GDM1 (cell line): ENCODE measurements at regions not wholly inside any gene's neighbourhood (a gene's known extent, or its start where the extent isn't known, plus 50 kb on each side); places are given as distances from the start of the nearest gene placed in this dataset.
"Not testable (repeated sequence)": the region's sequence is repeated elsewhere in the genome, so short reads cannot be mapped to it uniquely, and the experiment has no call there.

Source experiments
- DNase-seq: peaks from one replicate; lab custom pipeline; 2025; lab: John Stamatoyannopoulos, UW

DNA sequence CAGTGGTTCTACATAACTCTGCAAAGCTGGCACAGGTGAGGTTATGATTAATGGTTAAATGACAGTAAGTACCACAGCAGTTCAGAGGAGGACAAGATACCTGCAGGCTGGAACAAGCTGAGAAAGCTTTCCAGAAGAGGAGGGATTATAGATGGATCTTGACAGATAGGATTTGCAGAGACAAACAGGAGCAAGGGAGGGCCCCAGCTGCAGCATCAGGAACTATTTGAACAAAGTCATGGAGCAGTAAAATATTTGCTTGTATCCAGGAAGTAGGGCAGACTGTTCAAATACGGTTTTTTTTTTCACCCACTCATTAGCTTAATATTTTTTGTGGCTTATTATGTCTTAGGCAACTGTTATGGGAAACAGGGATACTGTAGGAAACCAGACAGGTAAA is 144.4 kb upstream of the MAN1A1 start:
- no peak for DNase-seq

- not testable (repeated sequence) for DNase-seq
Measured at GRCh38 chr6:119491112-119491511, 141.6 kb upstream of the MAN1A1 start.

GRCh38 chr6:119490050-119490449 is 140.5 kb upstream of the MAN1A1 start:
- DNase-seq: not testable (repeated sequence)

DNA sequence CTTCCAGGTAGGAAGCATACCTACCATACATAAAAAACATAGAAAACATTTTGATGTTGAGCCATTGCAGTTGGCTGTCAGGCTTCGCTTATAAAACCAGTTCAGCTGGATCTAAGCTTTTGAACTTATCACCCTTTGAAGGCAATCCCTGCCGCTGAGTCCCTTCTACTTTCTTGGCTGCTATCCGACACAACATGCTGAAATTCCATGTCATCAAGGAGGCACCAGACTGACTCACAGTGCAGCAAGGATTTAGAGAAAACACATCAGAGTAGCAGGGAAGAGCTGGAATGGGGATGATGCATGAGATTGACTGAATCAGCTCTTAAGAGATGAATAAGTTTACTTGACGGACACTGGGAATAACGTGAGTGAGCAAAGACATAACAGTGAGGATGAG is 135.0 kb upstream of the MAN1A1 start:
- DNase-seq: no peak

- DNase-seq: no peak
Measured at GRCh38 chr6:119483908-119484307, 134.3 kb upstream of the MAN1A1 start.

GRCh38 chr6:119482850-119483285 is 133.3 kb upstream of the MAN1A1 start:
- DNase-seq: no peak

DNA sequence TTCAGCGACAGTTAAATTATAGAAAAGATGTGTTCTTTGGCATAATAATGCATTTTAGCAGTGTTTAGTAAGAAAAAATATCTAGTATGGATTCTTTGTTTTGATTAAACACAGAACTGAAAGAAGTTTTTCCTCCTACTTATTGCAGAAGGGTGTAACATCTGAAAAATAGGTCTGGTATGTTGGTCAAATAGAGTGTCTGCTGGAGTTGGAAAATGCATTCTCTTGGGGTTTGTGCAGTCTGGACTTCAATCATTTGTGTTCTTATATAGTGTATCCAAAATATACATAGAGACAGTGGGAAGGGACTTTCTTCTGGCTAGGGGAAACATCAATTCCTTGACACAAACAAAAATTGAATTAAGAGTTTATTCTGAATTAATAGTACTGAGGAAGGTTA is 132.4 kb upstream of the MAN1A1 start:
- DNase-seq: no peak

DNA sequence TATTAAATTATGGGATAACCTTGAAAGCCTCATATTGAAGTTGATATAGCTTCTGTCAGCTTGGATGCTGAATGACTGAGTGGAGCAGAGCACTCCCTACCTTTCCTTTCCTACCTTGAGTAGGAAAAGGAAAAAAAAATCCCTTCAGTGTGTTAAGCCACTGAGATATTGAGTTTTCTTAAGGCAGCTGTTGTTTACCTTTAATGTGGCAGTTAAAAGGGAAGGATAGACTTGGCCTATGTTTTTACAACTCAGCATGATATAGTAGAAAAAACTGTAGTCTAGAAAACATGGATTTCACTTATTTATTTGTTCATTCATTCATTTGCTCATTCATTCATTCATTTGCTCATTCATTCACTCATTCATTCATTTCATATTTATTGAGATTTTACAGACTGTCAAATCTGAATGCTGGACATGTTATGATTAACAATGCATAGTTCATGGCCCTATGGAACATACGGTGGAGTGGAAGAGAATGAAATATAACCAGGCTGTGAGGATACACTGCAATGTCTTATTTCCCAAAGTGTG is 131.5 kb upstream of the MAN1A1 start:
- no peak for DNase-seq

DNA sequence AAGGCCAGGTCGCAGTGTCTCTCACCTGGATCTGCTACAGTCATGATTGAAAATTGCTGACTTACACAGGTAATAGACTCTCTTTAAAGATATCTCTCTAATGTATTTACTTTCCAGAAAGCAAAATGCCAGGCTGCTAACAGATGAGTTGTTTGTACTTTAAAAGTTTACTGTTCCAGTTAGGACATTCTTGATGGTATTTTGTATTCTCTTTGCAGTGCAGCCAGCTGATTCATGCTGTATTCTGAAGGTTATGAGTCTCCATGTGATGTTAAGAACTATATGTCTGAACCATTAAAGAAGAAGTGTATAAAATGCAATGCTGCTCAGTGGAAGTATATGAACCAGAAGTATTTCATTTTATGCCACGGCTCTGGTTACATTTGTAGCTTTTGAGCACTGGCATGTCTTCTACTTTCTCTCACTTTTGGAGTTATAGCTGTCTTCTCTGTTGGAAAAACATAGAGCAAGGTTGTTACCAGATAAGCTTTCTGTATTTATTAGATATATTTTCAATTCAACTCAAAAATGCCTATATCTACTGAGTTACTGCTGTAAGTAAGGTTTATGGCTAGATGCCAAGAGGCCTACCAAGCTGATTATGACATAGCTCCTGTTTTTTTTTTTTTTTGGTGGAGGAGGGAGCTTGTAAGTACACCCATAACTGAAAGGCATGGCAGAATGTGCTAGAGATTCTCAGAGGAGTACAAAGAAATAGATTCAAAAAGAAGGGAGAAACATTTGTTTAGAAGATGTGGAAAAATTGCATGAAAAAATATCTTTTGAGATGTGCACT is 130.5 kb upstream of the MAN1A1 start:
- no peak for DNase-seq

GRCh38 chr6:119476554-119476953 is 127.0 kb upstream of the MAN1A1 start:
- no peak for DNase-seq

DNA sequence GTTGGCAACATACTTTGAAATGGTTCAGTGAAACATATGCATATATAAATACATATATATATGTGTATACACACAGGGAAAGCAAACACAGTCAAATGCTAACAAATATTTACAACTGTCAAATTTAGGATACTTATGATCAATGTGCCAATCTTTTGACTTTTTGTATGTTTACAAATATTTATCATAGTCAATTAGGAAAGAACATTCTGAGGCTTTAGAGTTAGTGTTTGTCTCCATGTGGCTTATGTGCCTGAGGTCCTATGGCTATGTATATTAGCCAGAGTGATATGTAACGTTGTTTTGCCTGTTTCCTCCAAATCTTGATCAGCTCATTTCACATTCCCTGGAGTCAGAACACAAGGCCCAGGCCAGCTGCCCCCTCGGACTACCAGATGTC is 126.5 kb upstream of the MAN1A1 start:
- no peak for DNase-seq

- no peak for DNase-seq
Measured at GRCh38 chr6:119470893-119471542, 121.5 kb upstream of the MAN1A1 start.

GRCh38 chr6:119467488-119468081 is 118.0 kb upstream of the MAN1A1 start:
- no peak for DNase-seq

GRCh38 chr6:119466226-119466625 is 116.7 kb upstream of the MAN1A1 start:
- no peak for DNase-seq

GRCh38 chr6:119463081-119463626 is 113.6 kb upstream of the MAN1A1 start:
- no peak for DNase-seq

DNA sequence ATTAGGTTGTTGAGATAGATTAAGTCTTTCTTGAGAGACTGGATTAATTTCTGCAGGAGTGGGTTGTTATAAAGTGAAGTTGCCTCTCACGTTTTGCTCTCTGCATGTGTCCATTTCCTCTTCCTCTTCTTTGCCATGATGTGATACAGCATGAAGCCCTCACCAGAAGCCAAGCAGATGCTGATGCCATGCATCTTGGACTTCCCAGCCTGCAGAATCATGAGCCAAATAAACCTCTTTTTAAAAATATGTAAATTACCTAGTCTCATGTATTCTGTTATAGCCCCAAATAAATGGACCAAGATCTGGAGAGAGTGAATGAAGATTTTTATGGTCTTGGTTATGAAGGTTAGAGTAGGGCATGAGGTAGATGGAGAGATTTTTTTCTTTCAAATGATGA is 111.6 kb upstream of the MAN1A1 start:
- no peak for DNase-seq

DNA sequence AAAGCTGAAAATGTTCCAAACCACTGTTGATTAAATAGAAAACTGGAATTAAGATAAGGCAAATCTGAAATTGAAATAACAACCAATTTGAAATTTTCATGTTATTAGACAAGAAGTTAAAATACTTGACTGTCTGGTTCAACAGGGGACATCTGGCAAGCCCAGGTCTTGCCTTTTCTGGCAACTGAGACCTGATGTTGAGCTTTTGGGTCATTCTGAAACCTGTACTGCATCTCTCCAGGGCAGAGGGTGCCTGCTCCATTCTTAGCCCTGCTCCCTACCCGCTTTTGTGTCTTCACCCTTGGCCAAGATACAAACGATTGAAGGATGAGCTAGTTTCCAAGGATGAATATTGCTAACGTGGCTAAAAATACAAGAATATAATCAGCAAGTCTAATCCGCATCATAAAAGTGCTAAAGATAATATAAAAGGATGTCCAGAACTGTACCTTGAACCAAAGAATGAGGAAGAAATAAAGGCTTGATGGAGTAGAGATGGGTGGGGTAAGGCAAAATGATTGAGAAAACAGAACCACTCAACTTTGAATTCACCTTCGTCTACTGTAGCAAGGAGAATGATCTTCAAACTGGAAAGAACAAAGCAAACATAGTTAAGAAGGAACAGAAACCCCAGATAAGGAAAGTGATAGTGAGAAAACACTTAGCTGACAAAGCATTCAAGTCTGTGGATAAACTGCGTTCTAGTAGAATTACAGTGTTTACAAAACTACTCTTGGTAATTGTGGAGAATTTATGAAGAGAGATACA is 109.8 kb upstream of the MAN1A1 start:
- DNase-seq: no peak

DNA sequence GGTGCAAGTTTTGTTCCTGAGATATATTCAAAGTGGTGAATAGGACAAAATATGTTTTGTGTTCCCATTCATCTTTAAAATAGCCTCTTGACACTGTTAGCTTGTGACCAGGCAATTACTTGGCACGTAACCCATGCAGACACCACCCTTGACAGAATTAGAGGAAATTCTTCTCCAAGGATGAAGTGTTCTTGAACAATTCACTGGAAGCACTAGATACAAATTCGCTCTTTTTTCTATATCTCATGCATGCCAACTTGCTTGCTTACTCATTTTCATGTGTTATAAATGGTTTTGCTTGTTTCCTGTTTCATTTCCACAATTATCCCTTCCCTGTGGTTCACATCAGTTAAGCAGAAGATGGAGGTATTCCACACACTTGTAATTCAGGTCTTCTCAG is 105.2 kb upstream of the MAN1A1 start:
- no peak for DNase-seq

- DNase-seq: no peak
Measured at GRCh38 chr6:119453242-119454200, 104.0 kb upstream of the MAN1A1 start.

DNA sequence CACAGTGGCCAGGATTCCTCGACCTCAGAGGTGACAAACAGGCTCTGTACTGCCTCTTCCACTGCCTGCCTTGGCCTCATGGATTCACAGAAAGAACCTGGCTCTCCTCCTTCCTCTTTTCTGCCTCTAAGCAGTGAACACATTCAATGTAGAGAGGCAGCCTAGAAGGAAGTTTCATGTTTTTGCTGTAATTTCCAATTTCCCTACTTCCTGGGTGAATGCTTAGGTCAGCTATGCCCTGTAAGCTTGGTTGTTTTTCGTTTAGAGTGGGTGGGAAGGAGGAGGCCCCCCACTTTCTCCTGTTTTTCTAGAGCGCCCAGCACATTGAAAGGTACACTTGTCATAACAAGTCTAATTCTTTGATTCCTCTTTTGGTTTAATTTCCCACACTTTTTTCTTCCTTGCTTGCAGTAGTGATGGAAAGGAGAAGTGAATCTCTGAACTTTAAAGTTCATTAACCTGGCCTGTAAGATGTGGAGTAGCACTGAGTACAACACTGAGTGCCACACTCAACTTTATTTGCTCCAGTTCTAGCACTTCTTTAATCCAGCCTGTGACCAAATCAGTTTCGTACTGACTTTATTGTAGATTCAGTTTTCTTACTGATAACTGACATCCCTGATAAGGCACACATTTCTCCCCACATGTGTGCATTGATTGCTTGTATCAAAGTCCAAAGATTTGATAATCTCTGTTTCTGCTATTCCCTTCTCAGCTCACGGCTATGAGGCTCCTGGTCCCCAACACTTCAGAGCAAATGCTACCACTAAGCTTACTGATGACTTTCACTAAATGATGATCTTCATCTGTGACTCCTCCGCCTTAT is 100.0 kb upstream of the MAN1A1 start:
- DNase-seq: no peak
